ENCODE measurements at regions not wholly inside any gene's neighbourhood (a gene's known extent, or its start where the extent isn't known, plus 50 kb on each side); places are given as distances from the start of the nearest gene placed in this dataset.
"Not testable (repeated sequence)": the region's sequence is repeated elsewhere in the genome, so short reads cannot be mapped to it uniquely, and the experiment has no call there.

- not testable (repeated sequence) for TF ChIP-seq CTCF (conservative IDR thresholded peaks at IDR 0.05; ENCODE audit: low read depth, low read length); EZH2 (IDR thresholded peaks at IDR 0.05; ENCODE audit: borderline replicate concordance, low read depth, low read length, poor library complexity, severe bottlenecking)
Observed at GRCh38 chr3:72643635-72644034, 204.6 kb downstream of the SHQ1 start.
